GM10248 (cell line): ENCODE measurements at regions not wholly inside any gene's neighbourhood (a gene's known extent, or its start where the extent isn't known, plus 50 kb on each side); places are given as distances from the start of the nearest gene placed in this dataset.

Experiments
- CTCF ChIA-PET: fragments of 300-600 bp; sonication (Branson Sonifier 250); formaldehyde crosslinking; extraction: SDS; loops from one replicate; lab custom pipeline; 2021; ENCODE audit warnings: antibody characterized with exemption; lab: Yijun Ruan, JAX
- POLR2A ChIA-PET: fragments of 350-650 bp; sonication (Branson Sonifier 250); formaldehyde crosslinking; extraction: SDS; loops from one replicate; lab custom pipeline; 2020; ENCODE audit warnings: antibody characterized with exemption; lab: Yijun Ruan, JAX
- DNase-seq: peaks from one replicate; pipeline ENCODE4 v3.0.0; 2012; ENCODE audit errors: extremely low spot score
- CTCF ChIP-seq: IDR thresholded peaks from 2 replicates; pipeline ENCODE4 v1.5.1; 2012; ENCODE audit warnings: mild to moderate bottlenecking, low read depth; ENCODE audit errors: extremely low read depth, missing control alignments, control extremely low read depth

- DNase-seq = no peak
- ChIA-PET POLR2A (no interaction called here), CTCF (interaction anchor here (1.0 to 1.2 kb wide), 3 partner anchors 10 to 184 kb away, joined by 3 to 4 read pairs (median 3); no protein-coding TSS in a partner anchor)
Measured at GRCh38 chr2:150824118-150824517, 336.7 kb upstream of the RND3 start.

GRCh38 chr2:150817422-150817821, 330.0 kb upstream of the RND3 start:
- ChIA-PET POLR2A (no interaction called here), CTCF (no interaction called here)
- DNase-seq = no peak
- TF ChIP-seq CTCF = no peak

More at GRCh38 chr2:150824118-150824517, 336.7 kb upstream of the RND3 start:
- no peak for TF ChIP-seq CTCF

- CTCF ChIA-PET = no interaction called here
- DNase-seq = no peak
- no peak for TF ChIP-seq CTCF
- POLR2A ChIA-PET = no interaction called here
Measured at GRCh38 chr2:150812664-150813367, 325.3 kb upstream of the RND3 start.

GRCh38 chr2:150812066-150812465, 324.6 kb upstream of the RND3 start:
- CTCF ChIA-PET = no interaction called here

GRCh38 chr2:150811259-150811855, 323.9 kb upstream of the RND3 start:
- TF ChIP-seq CTCF = no peak
- ChIA-PET POLR2A (no interaction called here), CTCF (no interaction called here)
- no peak for DNase-seq

More at GRCh38 chr2:150812066-150812465, 324.6 kb upstream of the RND3 start:
- no peak for DNase-seq
- POLR2A ChIA-PET = no interaction called here
- TF ChIP-seq CTCF = no peak

GRCh38 chr2:150809103-150809502, 321.6 kb upstream of the RND3 start:
- no peak for DNase-seq
- TF ChIP-seq CTCF = no peak
- POLR2A ChIA-PET = no interaction called here
- CTCF ChIA-PET = interaction anchor here (1.0 kb wide), 1 partner anchor 11 kb away, joined by 3 read pairs; no protein-coding TSS in a partner anchor
